IMR-90 (cell line): ENCODE measurements at regions not wholly inside any gene's neighbourhood (a gene's known extent, or its start where the extent isn't known, plus 50 kb on each side); places are given as distances from the start of the nearest gene placed in this dataset.

ENCODE experiments used
- CTCF ChIP-seq: conservative IDR thresholded peaks from 2 replicates; pipeline ENCODE4 v1.5.1; 2012; ENCODE audit warnings: mild to moderate bottlenecking, low read depth, low read length, improper control_type of control experiment
- FOS ChIP-seq: fragments of 150-350 bp; IDR thresholded peaks from 2 replicates; pipeline ENCODE4 v1.6.1; 2016; ENCODE audit warnings: low read depth, low read length
- MAFK ChIP-seq: IDR thresholded peaks from 2 replicates; pipeline ENCODE4 v1.6.1; 2012; ENCODE audit warnings: low read depth, low read length, improper control_type of control experiment
- MAZ ChIP-seq: IDR thresholded peaks from 2 replicates; pipeline ENCODE4 v1.6.1; 2012; ENCODE audit warnings: low read depth, mild to moderate bottlenecking, low read length, improper control_type of control experiment, moderate library complexity, borderline replicate concordance
- NFE2L2 ChIP-seq: fragments of 150-350 bp; IDR thresholded peaks from 2 replicates; pipeline ENCODE4 v1.6.1; 2016; ENCODE audit warnings: low read depth, mild to moderate bottlenecking, low read length
- POLR2A ChIP-seq: IDR thresholded peaks from 2 replicates; pipeline ENCODE4 v1.6.1; 2012; ENCODE audit warnings: mild to moderate bottlenecking, low read depth, low read length
- RFX5 ChIP-seq: IDR thresholded peaks from 2 replicates; pipeline ENCODE4 v1.8.0; 2012; ENCODE audit warnings: low read depth, mild to moderate bottlenecking, low read length, moderate library complexity
- SMC3 ChIP-seq: fragments of 150-350 bp; IDR thresholded peaks from 2 replicates; pipeline ENCODE4 v1.6.1; 2016; ENCODE audit warnings: low read depth, mild to moderate bottlenecking, antibody characterized with exemption, low read length, moderate library complexity
- TF ChIP-seq, protein P1 (sequence below): fragments of 150-350 bp; IDR thresholded peaks from 2 replicates; pipeline ENCODE4 v1.6.1; 2017; ENCODE audit warnings: mild to moderate bottlenecking, antibody characterized with exemption, low read length, low read depth

DNA sequence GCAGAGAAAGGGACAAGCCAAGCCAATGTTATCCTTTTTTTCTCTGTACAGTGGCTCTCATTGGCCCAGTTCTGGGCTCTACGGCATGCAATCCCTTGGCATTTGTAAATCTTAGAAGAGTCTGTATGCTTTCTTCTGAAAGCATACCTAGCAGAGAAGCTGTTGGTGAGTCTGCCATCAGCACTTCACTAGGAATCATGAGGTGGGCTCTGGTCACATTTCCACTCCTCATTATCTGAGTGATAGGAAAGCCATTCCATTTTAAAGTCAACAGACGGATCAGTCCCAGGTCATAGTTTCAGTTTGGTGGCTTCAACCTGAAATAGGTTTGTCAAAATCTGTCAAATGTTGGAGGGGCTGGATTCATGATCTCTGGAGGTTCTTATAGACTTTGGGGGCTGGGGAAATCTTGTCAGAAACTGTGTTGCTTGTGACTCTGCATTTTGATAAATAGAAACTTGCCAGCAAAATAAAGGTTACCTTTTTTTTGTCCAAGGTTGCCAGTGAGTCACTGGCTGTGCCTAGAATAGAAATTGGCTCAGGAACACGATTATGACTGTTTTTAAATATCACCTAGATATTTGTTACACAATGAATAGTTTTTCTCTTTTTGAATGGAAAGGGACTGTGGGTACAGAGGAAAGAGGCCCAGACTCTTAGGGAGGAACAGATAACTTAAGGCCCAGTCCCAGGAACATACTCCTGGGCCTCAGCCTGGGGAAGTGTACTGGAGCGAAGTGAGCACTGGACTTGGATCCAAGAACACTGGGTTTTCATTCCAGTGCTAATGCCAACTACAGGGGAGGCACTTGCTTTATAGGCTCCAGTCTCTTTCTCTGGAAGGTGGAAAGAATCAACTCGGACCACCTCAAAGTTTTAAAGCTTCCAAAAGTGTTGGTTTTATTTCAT is 183.1 kb downstream of the NMUR2 start:
- TF ChIP-seq CTCF (no peak), POLR2A (no peak), MAZ (no peak), RFX5 (no peak), NFE2L2 (no peak), MAFK (no peak), FOS (no peak), SMC3 (no peak)
- TF ChIP-seq, protein P1, sequence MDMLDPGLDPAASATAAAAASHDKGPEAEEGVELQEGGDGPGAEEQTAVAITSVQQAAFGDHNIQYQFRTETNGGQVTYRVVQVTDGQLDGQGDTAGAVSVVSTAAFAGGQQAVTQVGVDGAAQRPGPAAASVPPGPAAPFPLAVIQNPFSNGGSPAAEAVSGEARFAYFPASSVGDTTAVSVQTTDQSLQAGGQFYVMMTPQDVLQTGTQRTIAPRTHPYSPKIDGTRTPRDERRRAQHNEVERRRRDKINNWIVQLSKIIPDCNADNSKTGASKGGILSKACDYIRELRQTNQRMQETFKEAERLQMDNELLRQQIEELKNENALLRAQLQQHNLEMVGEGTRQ, result no peak
